T-helper 1 cell treated with Interleukin-12 subunit alpha and Interleukin-12 subunit beta and Interleukin-4 antibody, amounts not matched to agents 30 ng/mL and 1 ng/mL, for 36 hours (primary cell): ENCODE measurements at regions not wholly inside any gene's neighbourhood (a gene's known extent, or its start where the extent isn't known, plus 50 kb on each side); places are given as distances from the start of the nearest gene placed in this dataset.
"Not testable (repeated sequence)": the region's sequence is repeated elsewhere in the genome, so short reads cannot be mapped to it uniquely, and the experiment has no call there.

Source experiments
- intact Hi-C: fragments of 100-400 bp; cut with micrococcal nuclease; formaldehyde crosslinking; loops from one replicate; pipeline ENCODE4 v1.15.1; 2024

DNA sequence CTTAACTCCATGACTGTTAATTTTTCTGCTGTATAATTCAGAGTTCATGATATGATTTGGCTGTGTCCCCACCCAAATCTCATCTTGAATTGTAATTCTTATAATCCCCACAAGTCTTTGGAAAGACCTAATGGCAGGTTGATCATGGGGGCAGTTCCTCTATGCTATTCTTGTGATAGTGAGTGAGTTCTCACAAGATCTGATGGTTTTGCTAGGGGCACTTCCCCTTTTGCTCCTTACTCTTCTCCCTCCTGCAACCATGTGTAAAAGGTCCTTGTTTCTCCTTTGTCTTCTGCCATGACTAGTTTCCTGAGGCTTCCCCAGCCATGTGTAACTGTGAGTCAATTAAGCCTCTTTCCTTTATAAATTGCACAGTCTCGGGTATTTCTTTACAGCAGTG, 1751.9 kb downstream of the ARAP2 start:
- intact Hi-C loops = no loop called here

DNA sequence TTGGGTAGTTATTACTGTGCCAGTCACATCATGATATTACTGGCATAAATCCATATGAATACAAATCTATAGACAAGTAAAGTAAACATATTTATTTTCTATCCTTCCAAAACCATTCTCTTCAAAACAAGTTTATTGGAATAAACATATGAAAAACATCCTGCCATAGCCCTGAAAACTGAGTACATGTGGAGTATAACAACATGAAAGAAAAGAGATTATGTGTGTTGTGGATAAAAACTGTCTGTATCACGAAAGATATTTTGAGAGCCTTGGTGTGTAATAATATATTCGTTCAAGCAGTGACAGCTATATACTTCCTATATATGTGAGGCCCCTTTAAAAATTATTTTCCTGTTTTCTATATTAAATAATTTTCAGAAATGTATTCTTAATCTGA, 1742.2 kb downstream of the ARAP2 start:
- intact Hi-C loops = no loop called here

DNA sequence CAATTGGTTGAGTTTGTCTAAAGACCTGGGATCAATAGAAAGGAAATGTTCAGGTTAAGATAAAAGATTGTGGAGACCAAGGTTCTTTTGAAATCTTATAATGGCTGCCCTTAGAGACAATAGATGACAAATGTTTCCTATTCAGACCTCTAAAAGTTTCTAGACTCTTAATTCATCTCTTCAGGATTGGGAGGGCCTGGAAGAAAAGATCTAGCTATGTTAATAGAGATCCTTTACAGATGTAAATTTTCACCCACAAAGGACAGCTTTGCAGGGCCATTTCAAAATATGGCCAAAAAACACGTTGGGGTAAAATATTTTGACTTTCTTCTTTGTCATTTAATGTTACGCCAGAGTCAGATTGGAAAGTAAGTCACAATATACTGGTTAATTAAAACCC, 1739.6 kb downstream of the ARAP2 start:
- intact Hi-C loops = not testable (repeated sequence)

DNA sequence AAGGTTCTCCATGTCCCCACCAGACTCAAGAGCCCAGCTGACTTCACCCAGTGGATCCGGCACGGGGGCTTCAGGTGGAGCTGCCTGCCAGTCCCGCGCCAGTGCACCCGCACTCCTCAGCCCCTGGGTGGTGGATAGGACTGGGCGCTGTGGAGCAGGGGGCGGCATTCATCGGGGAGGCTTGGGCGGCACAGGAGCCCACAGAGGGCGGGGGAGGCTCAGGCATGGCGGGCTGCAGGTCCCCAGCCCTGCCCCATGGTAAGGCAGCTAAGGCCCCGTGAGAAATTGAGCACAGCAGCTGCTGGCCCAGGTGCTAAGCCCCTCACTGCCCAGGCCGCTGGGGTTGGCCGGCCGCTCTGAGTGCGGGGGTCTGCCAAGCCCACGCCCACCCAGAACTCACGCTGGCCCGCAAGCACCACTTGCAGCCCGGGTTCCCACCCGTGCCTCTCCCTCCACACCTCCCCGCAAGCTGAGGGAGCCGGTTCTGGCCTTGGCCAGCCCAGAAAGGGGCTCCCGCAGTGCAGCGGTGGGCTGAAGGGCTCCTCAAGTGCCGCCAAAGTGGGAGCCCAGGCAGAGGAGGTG, 1737.7 kb downstream of the ARAP2 start:
- intact Hi-C loops = not testable (repeated sequence)

DNA sequence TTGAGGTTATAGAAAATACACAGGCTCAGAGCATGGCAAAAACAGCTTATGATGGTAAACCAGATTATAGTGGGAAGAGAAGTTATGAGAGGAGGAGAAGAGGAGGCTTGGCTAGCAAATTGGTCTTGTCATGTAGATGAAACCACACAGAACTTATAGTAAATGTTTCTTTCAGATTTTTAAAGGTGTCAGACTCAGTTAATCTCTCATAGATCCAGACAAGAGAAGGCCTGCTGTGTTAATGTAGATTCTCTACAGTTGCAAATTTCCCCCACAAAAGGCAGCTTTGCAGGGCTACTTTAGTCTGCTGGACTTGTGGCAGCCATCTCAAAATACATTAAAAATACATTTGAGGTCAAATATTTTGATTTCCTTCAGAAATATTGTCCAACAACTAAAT, 1731.7 kb downstream of the ARAP2 start:
- intact Hi-C loops = no loop called here

DNA sequence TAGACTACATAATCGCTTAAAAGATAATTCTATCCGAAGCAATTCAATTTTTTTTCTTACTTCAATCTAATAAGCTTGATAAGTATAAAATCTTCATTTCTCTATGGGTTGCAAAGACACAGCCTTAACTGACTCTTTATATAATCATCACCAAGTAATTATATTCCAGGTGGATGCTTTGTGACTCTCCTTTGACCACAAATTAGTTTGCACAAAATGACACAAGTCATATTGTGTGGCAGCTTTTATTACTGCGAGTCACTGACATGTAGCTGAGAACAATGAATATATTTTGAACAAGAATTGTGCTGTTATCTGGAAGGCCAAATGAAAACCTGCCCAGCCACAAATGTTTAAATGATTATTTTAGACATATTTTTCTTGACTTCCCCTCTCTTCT, 1727.8 kb downstream of the ARAP2 start:
- intact Hi-C loops = no loop called here

DNA sequence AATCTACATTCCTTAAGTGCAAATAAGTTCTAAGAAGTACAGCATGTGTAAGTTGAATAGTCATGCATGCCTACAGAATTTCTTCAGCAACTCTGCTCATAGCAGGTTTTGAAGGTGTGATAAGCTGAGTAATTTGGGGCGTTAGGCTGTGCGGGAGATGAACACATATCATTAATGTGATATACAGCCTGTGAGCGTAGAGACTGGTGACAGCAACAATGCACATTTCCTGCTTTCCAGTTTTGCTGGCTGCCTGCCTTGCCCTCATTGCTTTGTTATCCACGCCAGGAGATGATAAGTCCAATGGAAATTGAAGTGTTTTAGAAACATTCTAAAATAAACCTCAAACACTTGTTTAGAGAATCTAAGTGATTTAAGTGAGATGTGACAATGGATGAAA, 1709.4 kb downstream of the ARAP2 start:
- intact Hi-C loops = no loop called here

DNA sequence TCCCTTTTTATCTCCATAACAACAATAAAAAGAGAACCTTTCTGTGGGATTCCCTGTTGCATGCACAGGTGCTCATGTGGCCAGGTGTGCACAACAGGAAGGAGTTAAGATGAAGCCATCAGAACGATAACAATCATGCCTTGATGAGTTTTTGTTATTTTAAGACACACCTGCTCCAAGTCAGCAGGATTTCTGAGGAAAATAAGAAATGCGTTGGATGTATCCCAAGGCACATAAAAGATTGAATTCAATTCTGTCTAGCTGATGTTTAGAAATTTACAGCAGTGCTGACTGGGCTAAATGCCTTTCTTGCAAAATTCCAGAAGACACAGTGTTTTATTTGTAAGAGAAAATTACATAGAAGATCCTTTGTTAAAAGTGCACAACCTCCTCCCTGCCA, 1678.2 kb downstream of the ARAP2 start:
- intact Hi-C loops = no loop called here

DNA sequence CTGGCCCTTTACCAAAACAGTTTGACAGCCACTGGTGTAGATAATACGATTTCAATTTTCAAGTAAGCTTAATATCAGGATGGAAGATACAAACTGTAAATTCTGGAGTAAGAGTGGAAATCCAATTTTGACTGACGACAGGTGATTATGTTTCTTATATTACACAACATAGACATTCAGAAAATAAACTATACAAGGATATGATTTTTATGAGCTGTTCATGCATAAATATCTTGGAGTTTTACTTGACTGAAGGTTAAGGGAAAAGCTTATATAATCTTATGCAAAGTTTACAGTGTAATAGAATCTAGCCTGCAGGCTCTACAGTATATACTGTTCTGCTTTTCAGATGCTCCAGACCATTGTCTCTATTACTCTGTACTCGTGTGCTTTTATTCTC, 1672.3 kb downstream of the ARAP2 start:
- intact Hi-C loops = no loop called here

DNA sequence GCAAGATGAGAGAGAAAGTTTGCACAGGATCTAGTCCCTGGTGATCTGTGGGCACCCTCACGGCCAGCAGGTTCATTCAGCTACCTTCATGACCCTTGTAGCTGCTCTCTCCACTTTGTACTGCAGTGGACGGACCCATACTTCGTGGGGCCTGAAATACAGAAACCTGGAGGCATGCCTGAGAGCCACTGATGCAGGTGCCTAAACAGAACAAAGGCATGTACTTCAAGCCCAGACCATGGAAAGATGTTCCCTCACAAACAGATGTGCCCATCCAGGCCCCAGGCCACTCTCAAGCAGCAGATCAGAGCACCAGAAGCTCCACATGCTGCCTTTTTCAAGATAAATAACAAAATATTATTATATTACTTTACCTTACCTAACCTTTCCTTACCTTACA, 1629.0 kb downstream of the ARAP2 start:
- intact Hi-C loops = no loop called here

DNA sequence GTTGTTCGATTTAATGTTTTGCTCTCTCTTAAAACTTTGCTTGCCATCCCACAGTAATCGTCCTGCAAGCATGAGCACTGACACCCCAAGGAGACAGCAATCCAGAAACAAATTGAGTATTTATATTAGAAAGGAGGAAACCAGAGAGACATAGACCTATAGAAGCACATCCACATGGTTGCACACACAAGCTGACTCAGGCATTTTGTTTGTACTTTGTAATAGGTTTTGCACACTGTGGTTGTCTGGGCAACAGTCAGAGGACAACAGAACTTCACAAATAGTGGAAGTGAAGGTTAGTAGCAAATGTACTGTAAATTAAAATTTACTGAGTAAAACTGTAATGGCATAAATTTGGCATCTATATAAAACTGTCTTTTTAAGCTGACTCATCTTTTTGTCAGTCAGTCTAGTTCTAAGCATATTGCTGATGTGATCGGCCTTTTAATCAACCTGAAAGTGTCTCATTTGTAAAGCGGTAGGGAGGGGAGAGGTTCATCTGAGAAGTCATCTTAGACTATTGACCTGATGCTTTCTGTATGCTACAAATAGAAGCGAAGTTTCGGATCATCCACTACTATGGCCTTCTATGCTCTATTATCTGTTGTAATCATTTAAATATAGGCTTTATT, 1624.7 kb downstream of the ARAP2 start:
- intact Hi-C loops = no loop called here

DNA sequence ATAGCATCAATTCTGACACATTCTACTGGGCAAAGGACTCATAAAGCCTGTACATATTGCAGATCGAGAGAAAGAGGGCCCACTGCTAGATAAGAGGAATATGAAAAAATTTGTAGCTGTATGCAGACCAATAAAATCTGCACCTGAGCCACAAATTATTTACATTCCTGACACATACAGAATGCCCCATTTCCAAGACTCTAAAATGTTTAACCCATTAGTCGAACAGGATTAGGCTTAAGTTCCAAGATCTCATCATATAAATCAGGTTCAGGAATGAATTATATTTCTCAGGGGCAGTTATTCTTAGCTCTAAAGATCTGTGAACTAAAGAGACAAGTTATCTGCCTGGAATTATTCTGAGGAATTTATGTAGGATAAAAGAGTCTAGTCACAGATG, 1615.8 kb downstream of the ARAP2 start:
- intact Hi-C loops = no loop called here

DNA sequence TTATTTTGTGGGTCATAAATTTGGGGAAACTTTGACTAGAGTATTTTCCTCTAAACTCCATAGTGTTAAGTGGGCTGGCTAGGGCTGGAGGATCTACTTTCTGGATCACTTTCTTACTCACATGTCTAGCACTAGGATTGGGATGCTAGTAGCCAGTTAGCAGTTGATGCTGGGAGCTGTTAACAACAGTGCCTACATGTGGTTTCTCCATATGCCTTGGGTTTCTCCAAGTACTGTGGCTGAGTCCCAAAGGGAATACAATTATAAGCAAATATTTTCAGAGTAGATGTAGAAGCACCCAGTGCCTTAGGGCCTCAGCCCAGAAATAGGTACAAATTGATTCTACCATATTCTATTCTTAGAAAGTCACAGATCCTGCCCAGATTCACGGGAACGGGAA, 1614.9 kb downstream of the ARAP2 start:
- intact Hi-C loops = no loop called here

DNA sequence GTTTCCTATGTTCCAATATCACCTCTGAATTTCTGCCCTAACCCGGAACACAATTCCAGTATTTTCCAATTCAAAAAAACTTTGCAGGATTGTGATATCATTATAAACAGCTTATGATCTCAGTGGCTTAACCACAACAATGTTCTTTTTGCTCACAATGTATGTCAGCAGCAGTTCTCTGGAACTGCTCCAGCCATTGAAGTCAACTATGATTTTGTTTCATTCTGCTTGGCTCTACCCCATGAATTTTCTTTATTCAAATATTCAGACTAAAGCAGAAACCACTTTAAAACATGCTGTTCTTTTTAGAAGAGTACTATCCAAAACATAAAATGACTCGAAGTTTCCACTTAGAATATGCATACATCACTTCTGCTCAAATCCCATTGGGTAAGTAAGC, 1611.1 kb downstream of the ARAP2 start:
- intact Hi-C loops = no loop called here

DNA sequence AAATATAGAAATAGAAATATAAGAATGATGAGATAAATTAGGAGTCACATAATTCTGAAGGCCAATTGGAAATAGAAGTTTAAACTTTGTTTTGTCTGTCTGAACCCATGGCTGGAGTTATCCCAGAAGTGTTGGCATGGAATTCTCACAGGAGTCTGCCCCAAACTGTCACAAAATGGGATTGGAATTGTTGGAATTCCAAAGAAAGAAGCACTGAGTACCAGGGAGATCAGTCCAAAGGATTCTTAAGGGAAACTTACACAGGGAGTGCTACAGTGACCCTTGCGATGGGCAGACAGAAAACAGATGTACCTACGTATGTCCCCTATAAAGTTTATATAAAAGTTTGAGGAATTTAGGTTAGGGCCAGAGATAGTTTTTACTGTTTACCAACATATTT, 1607.7 kb downstream of the ARAP2 start:
- intact Hi-C loops = no loop called here

DNA sequence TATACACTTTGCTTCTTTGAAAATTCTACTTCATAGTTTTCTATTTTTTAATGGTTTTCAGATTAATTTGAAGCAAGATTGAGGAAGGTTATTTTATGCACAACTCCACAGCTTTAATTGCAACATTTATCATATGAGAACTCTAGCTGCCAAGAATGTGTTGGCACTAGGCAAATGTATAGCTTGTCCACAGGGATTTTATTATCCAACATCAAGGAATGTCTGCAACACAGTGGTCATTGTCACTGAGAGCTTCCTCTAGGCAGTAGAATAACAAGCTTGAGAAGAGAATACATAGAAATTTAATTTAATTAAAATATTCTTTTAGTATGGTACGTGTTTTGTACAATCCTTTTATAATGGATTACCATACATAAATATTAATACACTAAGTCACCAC, 1600.8 kb downstream of the ARAP2 start:
- intact Hi-C loops = no loop called here

DNA sequence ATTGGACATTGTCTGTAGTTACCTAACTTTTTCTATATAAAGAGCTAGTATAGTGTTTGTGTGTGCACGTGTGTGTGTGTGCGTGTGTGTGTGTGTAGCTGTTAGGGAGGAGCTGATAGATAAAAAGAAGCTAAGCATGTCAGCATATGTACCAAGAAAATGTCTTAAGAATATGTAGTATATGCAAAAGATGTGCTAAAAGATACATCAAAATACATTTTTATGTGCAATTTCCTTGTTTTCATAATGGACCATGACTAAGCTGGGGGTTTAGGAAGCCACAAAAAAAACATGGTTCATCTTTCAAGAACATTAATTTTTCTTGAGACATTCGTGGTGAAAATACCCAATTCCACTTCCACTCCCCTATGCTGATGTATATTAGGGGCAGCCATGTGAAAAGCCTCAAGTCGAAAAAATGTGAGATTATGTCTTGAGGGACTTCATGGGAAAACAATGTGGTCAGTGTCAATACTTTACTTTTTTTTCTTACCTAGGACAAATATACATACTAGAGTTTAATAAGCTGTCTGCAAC, 1599.7 kb downstream of the ARAP2 start:
- intact Hi-C loops = no loop called here

DNA sequence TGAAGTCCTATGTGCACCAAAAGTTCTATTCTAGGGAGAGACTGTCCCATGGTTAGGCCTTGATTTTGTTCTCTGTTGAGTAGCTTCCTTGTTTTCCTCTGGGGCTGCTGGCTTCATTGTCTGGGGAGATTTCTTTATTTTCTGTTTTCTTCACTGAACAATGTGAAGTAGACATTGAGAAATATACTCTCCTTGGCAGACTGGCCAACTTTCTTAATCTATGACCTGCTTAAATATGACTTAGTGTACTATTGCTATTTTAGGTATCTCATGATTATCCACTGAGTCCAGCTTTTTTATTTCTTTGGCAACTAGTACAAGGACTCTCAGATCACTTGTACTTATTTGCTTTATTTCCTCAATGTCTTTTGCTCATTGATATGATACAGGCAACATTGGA, 1594.6 kb downstream of the ARAP2 start:
- intact Hi-C loops = no loop called here

DNA sequence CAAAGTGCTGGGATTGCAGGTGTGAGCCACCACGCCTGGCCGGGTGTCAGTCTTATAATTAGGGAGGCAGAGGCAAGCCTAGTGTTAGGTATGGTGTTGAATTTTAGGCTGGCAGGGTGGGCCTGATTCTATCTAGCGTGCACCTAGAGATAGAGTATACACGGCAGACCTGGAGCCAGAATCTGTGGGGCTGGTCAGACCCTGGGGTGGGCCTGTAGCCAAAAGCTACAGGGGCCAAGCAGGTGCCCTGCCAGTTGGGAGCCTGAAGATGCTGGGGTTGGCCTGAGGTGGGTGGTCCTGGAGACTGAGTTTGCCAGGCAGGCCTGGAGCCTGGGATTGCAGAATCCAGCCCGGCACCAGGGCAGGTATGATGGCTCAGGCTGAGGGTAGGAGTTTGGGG, 1580.3 kb downstream of the ARAP2 start:
- intact Hi-C loops = no loop called here

DNA sequence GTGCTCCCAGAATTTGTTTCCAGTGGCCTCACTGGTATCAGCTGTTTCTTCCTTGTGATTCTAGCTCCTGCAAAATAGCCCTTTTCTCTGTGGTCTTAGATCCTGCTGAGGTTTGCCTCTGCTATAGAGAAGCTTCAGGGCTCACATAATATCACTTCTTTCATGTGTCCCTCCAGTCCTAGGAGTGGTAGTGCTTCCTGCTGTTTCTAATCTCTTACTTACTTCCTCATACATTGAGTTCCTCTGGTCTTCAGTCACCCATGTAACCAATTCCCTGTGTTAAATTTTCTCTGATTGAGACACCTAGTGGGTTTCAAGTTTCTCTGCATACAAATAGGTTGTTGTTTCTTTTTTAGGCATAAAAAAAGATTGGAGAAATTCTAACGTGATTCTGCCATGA, 1567.9 kb downstream of the ARAP2 start:
- intact Hi-C loops = no loop called here

DNA sequence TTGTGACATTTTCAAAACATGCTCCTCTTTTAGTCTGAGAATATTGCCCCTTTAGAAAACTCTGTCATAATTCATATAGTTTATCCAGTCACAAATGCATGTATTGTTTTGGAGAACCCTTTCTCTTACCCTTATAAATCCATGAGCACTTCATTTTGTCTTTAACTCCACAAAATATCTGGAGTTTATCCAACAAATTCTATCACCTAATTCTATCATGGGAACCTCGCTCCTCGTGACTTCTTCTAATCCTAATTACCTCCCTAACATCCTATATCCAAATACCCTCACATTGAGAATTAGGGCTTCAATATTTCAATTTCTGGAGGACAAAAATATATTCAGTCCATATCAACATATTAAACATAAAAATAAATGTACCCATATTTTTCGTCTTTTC, 1565.9 kb downstream of the ARAP2 start:
- intact Hi-C loops = no loop called here

DNA sequence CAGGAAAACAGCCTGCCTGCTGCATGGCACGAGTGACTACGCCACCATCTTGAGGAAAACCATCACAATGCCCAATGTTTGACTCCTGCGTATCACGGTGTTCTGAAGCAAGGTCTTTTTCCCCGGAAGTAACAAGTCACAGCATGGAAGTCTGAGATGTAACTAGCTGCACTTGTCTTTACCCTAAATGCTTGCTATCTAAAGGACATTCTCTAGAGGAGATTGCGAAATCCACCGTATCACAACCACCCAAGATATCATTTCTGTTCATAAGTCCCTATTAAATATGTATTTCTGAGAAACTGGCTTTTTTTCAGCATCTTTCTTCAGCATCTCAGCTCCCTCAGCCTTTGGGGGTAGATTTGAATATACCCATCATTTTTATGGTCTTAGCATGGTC, 1565.1 kb downstream of the ARAP2 start:
- intact Hi-C loops = no loop called here

DNA sequence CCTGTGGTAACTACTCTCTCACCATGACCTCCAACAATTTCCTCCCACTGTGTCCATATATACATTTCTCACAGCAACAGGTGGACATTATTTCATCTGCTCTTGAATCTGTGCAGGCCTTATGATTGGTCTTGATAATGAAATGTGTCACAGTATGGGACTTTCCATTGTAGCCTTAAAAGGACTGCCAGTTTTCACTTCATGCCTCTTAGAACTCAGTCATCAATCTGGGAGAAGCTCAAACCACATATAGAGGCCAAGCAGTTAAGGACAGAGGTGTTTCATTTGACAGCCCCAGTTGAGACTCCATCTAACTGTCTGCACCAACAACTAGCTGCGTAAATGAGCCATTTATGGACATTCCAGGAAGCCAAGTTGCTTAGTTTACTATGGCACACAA, 1534.8 kb downstream of the ARAP2 start:
- intact Hi-C loops = no loop called here
